ENCODE measurements at regions not wholly inside any gene's neighbourhood (a gene's known extent, or its start where the extent isn't known, plus 50 kb on each side); places are given as distances from the start of the nearest gene placed in this dataset.

- no peak for TF ChIP-seq ARID3A (IDR thresholded peaks at IDR 0.05; ENCODE audit: low read depth, low read length)
- no peak for TF ChIP-seq ZNF788 (CRISPR knock-in tag; IDR thresholded peaks at IDR 0.05; ENCODE audit: borderline replicate concordance)
Measured at GRCh38 chr9:3659647-3660046, 133.8 kb upstream of the RFX3 start (continued).

GRCh38 chr9:3658964-3659363 lies 133.2 kb upstream of the RFX3 start:
- H3K79me2 ChIP-seq (ENCODE audit: insufficient read depth, low read length), result no peaks in the 10 kb centered on the region
- no peaks in the 10 kb centered on the region for H3K9me3 ChIP-seq (ENCODE audit: low read length)
- no peaks in the 10 kb centered on the region for H4K20me1 ChIP-seq (ENCODE audit: insufficient read depth, low read length)
- H3K27ac ChIP-seq (ENCODE audit: extremely low read length, insufficient read depth, low read length), result no peak overlapping the region
- no peaks in the 10 kb centered on the region for H3K36me3 ChIP-seq (replicated peaks in 1 of 2; ENCODE audit: control insufficient read depth in 1 of 2, insufficient read depth in 2 of 2, low read length in 2 of 2)
- in situ Hi-C loops (cut with HindIII; ENCODE audit: extremely low pct_ligation_motif_present, low pct_unique_long_range_greater_than_20kb) (no loop called here), intact Hi-C loops (cut with micrococcal nuclease; ENCODE audit: unreplicated experiment) (no loop called here)
- ChIA-PET POLR2A (no interaction called here), CTCF (ENCODE audit: low intra/inter-chr PET ratio, low total read pairs) (no interaction called here)
- no peak overlapping the region for H3K4me2 ChIP-seq (ENCODE audit: low read depth, low read length)
- H3K4me1 ChIP-seq (ENCODE audit: insufficient read depth, low read length), result no peaks in the 10 kb centered on the region
- WGBS (ENCODE audit: low lambda C conversion rate), result 0% methylated on average over 1 of the region's 3 CpGs
- H3K4me3 ChIP-seq (replicated peaks in 1 of 3; ENCODE audit: insufficient read depth in 1 of 3, low read depth in 2 of 3, low read length in 3 of 3), result no peak overlapping the region
- no peak overlapping the region for H3K9ac ChIP-seq (ENCODE audit: insufficient read depth, low read depth, low read length)
- ATAC-seq (no peak), FAIRE-seq (no peak), DNase-seq (ENCODE audit: low spot score) (no peak)
- BruUV-seq (replicated peaks), result no TSS peak
- no peak overlapping the region for H2AFZ ChIP-seq (ENCODE audit: low read length)
- 0 out of 5 replicates have a peak, but pooled peaks cover 0 to 2% of the 10 kb centered on the region in 2 experiments for H3K27me3 ChIP-seq (ENCODE audit: control insufficient read depth in 1 of 2, insufficient read depth in 2 of 2, low read length in 2 of 2)
- no peak for TF ChIP-seq IRF1 (CRISPR knock-in tag; IDR thresholded peaks at IDR 0.05; ENCODE audit: low read depth)
- no peak for TF ChIP-seq U2AF1 (optimal IDR thresholded peaks at IDR 0.05; ENCODE audit: low read depth, low read length)
- no peak for TF ChIP-seq THAP7 (CRISPR knock-in tag; IDR thresholded peaks at IDR 0.05)
- no peak for TF ChIP-seq ZNF558 (CRISPR knock-in tag; IDR thresholded peaks at IDR 0.05; ENCODE audit: borderline replicate concordance)
- no peak for TF ChIP-seq MZF1 (CRISPR knock-in tag; IDR thresholded peaks at IDR 0.05; ENCODE audit: borderline replicate concordance)
- no peak for TF ChIP-seq ZNF205 (CRISPR knock-in tag; IDR thresholded peaks at IDR 0.05)
- TF ChIP-seq ZNF251 (CRISPR knock-in tag; IDR thresholded peaks at IDR 0.05), result no peak
- no peak for TF ChIP-seq DNMT1 (CRISPR knock-in tag; IDR thresholded peaks at IDR 0.05)
- no peak for TF ChIP-seq NFKBIZ (CRISPR knock-in tag; IDR thresholded peaks at IDR 0.05)
- no peak for TF ChIP-seq NFIC (IDR thresholded peaks at IDR 0.05; ENCODE audit: low read length)
- TF ChIP-seq, protein P1, sequence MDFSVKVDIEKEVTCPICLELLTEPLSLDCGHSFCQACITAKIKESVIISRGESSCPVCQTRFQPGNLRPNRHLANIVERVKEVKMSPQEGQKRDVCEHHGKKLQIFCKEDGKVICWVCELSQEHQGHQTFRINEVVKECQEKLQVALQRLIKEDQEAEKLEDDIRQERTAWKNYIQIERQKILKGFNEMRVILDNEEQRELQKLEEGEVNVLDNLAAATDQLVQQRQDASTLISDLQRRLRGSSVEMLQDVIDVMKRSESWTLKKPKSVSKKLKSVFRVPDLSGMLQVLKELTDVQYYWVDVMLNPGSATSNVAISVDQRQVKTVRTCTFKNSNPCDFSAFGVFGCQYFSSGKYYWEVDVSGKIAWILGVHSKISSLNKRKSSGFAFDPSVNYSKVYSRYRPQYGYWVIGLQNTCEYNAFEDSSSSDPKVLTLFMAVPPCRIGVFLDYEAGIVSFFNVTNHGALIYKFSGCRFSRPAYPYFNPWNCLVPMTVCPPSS (IDR thresholded peaks at IDR 0.05), result no peak
- no peak for TF ChIP-seq ZNF839 (CRISPR knock-in tag; IDR thresholded peaks at IDR 0.05; ENCODE audit: borderline replicate concordance)
- no peak for TF ChIP-seq SIX1 (CRISPR knock-in tag; IDR thresholded peaks at IDR 0.05; ENCODE audit: borderline replicate concordance)
- no peak for TF ChIP-seq ZNF75D (CRISPR knock-in tag; IDR thresholded peaks at IDR 0.05; ENCODE audit: borderline replicate concordance)
- TF ChIP-seq ZNF232 (CRISPR knock-in tag; IDR thresholded peaks at IDR 0.05; ENCODE audit: borderline replicate concordance), result no peak
- no peak for TF ChIP-seq MNT (IDR thresholded peaks at IDR 0.05)
- no peak for TF ChIP-seq ZNF550 (CRISPR knock-in tag; IDR thresholded peaks at IDR 0.05; ENCODE audit: borderline replicate concordance)

Data from HepG2 (cell line).